ENCODE measurements at regions not wholly inside any gene's neighbourhood (a gene's known extent, or its start where the extent isn't known, plus 50 kb on each side); places are given as distances from the start of the nearest gene placed in this dataset.

DNA sequence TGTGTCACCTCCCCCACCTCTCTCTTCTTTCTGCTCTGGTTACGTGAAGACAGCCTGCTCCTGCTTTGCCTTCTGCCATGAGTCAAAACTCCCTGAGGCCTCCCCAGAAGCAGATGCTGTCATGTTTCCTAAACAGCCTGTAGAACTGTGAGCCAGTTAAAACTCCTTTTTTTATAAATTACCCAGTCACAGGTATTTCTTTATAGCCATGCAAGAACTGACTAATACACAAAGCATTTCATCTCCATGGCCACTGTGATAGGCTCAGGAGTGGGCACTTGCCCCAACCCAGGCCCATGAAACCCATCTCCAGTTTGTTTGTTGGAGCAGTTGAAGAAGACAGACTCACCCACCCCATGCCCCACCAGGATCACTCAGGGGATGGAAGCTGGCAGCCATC, 253.3 kb upstream of the ISX start:
- Histone ChIP-seq H2AFZ (ENCODE audit: control insufficient read depth, low read length) (no peak overlapping the region), H3K9me3 (ENCODE audit: control insufficient read depth, low read depth, low read length) (peaks cover 1% of the 10 kb centered on the region), H3K4me1 (ENCODE audit: control insufficient read depth, extremely low read depth, insufficient read depth, low read length) (no peaks in the 10 kb centered on the region), H3K9ac (ENCODE audit: control insufficient read depth, extremely low read depth, insufficient read depth, low read length) (no peak overlapping the region), H3K27ac (ENCODE audit: control insufficient read depth, insufficient read depth, low read length) (no peak overlapping the region), H3K4me3 (ENCODE audit: control insufficient read depth in 2 of 3, extremely low read depth in 1 of 3, insufficient read depth in 2 of 3, low read depth in 1 of 3, low read length in 3 of 3) (no peak overlapping the region), H3K27me3 (ENCODE audit: control insufficient read depth, extremely low read depth, insufficient read depth, low read length) (no peaks in the 10 kb centered on the region), H3K4me2 (ENCODE audit: control insufficient read depth, extremely low read depth, insufficient read depth, low read depth, low read length) (no peak overlapping the region), H3K79me2 (ENCODE audit: control insufficient read depth, insufficient read depth, low read length) (no peaks in the 10 kb centered on the region), H3K9me1 (ENCODE audit: control insufficient read depth, extremely low read depth, insufficient read depth, low read length) (no peaks in the 10 kb centered on the region), H4K20me1 (ENCODE audit: control insufficient read depth, extremely low read depth, insufficient read depth, low read length) (no peaks in the 10 kb centered on the region), H3K36me3 (ENCODE audit: control insufficient read depth in 2 of 2, extremely low read depth in 1 of 2, insufficient read depth in 2 of 2, low read length in 2 of 2) (no peaks in the 10 kb centered on the region)
- TF ChIP-seq, protein P1, sequence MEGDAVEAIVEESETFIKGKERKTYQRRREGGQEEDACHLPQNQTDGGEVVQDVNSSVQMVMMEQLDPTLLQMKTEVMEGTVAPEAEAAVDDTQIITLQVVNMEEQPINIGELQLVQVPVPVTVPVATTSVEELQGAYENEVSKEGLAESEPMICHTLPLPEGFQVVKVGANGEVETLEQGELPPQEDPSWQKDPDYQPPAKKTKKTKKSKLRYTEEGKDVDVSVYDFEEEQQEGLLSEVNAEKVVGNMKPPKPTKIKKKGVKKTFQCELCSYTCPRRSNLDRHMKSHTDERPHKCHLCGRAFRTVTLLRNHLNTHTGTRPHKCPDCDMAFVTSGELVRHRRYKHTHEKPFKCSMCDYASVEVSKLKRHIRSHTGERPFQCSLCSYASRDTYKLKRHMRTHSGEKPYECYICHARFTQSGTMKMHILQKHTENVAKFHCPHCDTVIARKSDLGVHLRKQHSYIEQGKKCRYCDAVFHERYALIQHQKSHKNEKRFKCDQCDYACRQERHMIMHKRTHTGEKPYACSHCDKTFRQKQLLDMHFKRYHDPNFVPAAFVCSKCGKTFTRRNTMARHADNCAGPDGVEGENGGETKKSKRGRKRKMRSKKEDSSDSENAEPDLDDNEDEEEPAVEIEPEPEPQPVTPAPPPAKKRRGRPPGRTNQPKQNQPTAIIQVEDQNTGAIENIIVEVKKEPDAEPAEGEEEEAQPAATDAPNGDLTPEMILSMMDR (optimal IDR thresholded peaks at IDR 0.05 in 1 of 3, IDR thresholded peaks at IDR 0.05 in 1 of 3, conservative IDR thresholded peaks at IDR 0.05 in 1 of 3; ENCODE audit: extremely low read depth in 1 of 3, insufficient read depth in 2 of 3, low read length in 3 of 3): no peak
- no peak for TF ChIP-seq EZH2 (IDR thresholded peaks at IDR 0.05; ENCODE audit: low read length)
- DNase-seq (ENCODE audit: low read depth, low spot score) (no peak), FAIRE-seq (no peak)
- dilution Hi-C loops (cut with MboI; ENCODE audit: extremely low pct_ligation_motif_present, low sequenced_read_pairs): no loop called here

DNA sequence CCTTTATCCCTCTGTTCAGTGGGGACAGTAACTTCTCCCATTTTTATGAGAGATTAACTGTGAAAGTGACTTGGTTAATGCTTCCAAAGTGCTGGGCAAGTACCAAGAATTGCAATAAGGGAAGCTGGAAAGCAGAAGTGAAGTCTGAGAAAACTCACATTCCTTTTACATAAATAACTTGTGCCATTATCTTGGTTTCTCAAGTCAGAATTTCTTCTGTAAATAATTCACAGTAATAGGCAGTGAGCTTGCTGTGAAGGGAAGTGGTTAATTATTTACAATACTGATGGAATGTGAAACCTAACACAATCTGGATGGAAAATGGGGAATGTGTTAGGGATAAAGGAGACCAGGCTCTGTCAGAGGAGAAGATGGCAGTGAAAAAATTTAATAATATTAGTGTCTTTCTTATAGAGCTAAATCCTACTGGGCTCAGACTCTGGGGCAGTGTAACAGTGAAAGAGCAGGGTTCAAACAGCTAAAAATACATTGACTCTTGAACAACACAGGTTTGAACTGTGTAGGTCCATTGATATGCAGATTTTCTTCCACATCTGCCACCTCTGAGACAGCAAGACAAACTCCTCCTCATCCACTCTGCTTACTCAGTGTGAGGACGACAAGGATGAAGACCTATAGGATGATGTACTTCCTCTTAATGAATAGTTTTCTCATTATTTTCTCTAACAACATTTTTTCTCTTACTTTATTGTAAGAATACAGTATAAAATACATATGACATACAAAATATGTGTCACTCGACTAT, 251.5 kb upstream of the ISX start:
- no peaks in the 10 kb centered on the region for H3K79me2 ChIP-seq (ENCODE audit: control insufficient read depth, insufficient read depth, low read length)
- H3K4me3 ChIP-seq (ENCODE audit: control insufficient read depth in 2 of 3, extremely low read depth in 1 of 3, insufficient read depth in 2 of 3, low read depth in 1 of 3, low read length in 3 of 3): no peak overlapping the region
- TF ChIP-seq, protein P1 (optimal IDR thresholded peaks at IDR 0.05 in 1 of 3, IDR thresholded peaks at IDR 0.05 in 1 of 3, conservative IDR thresholded peaks at IDR 0.05 in 1 of 3; ENCODE audit: extremely low read depth in 1 of 3, insufficient read depth in 2 of 3, low read length in 3 of 3): no peak
- no peak for TF ChIP-seq EZH2 (IDR thresholded peaks at IDR 0.05; ENCODE audit: low read length)
- no peak for DNase-seq (ENCODE audit: low read depth, low spot score)
- no peak overlapping the region for H3K27ac ChIP-seq (ENCODE audit: control insufficient read depth, insufficient read depth, low read length)
- FAIRE-seq: no peak
- peaks cover 1% of the 10 kb centered on the region for H3K9me3 ChIP-seq (ENCODE audit: control insufficient read depth, low read depth, low read length)
- H3K36me3 ChIP-seq (ENCODE audit: control insufficient read depth in 2 of 2, extremely low read depth in 1 of 2, insufficient read depth in 2 of 2, low read length in 2 of 2): no peaks in the 10 kb centered on the region
- H3K9me1 ChIP-seq (ENCODE audit: control insufficient read depth, extremely low read depth, insufficient read depth, low read length): no peaks in the 10 kb centered on the region
- H3K4me2 ChIP-seq (ENCODE audit: control insufficient read depth, extremely low read depth, insufficient read depth, low read depth, low read length): no peak overlapping the region
- H4K20me1 ChIP-seq (ENCODE audit: control insufficient read depth, extremely low read depth, insufficient read depth, low read length): no peaks in the 10 kb centered on the region
- H3K27me3 ChIP-seq (ENCODE audit: control insufficient read depth, extremely low read depth, insufficient read depth, low read length): no peaks in the 10 kb centered on the region
- dilution Hi-C loops (cut with MboI; ENCODE audit: extremely low pct_ligation_motif_present, low sequenced_read_pairs): no loop called here
- no peak overlapping the region for H2AFZ ChIP-seq (ENCODE audit: control insufficient read depth, low read length)
- H3K9ac ChIP-seq (ENCODE audit: control insufficient read depth, extremely low read depth, insufficient read depth, low read length): no peak overlapping the region
- no peaks in the 10 kb centered on the region for H3K4me1 ChIP-seq (ENCODE audit: control insufficient read depth, extremely low read depth, insufficient read depth, low read length)

Measured in keratinocyte (primary cell).